ENCODE measurements at regions not wholly inside any gene's neighbourhood (a gene's known extent, or its start where the extent isn't known, plus 50 kb on each side); places are given as distances from the start of the nearest gene placed in this dataset.
"Not testable (repeated sequence)": the region's sequence is repeated elsewhere in the genome, so short reads cannot be mapped to it uniquely, and the experiment has no call there.

DNA sequence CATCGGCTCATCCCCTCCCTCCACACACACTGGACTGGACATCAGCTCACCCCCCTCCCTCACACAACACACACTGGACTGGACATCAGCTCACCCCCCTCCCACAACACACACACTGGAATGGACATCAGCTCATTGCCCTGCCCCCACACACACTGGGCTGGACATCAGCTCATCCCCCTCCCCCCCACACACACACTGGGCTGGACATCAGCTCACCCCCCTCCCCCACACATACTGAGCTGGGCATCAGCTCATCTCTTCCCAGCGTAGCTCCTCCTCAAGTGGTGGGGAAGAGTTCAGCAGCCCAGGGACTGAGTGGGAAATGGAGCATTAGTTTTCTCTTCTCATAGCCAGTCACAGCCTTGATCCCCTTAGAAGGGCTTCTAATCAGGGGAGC lies 58.1 kb upstream of the WDR11 start:
- TF ChIP-seq, protein P1, sequence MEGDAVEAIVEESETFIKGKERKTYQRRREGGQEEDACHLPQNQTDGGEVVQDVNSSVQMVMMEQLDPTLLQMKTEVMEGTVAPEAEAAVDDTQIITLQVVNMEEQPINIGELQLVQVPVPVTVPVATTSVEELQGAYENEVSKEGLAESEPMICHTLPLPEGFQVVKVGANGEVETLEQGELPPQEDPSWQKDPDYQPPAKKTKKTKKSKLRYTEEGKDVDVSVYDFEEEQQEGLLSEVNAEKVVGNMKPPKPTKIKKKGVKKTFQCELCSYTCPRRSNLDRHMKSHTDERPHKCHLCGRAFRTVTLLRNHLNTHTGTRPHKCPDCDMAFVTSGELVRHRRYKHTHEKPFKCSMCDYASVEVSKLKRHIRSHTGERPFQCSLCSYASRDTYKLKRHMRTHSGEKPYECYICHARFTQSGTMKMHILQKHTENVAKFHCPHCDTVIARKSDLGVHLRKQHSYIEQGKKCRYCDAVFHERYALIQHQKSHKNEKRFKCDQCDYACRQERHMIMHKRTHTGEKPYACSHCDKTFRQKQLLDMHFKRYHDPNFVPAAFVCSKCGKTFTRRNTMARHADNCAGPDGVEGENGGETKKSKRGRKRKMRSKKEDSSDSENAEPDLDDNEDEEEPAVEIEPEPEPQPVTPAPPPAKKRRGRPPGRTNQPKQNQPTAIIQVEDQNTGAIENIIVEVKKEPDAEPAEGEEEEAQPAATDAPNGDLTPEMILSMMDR (conservative IDR thresholded peaks at IDR 0.05), result no peak
- no peak overlapping the region for H3K27ac ChIP-seq

DNA sequence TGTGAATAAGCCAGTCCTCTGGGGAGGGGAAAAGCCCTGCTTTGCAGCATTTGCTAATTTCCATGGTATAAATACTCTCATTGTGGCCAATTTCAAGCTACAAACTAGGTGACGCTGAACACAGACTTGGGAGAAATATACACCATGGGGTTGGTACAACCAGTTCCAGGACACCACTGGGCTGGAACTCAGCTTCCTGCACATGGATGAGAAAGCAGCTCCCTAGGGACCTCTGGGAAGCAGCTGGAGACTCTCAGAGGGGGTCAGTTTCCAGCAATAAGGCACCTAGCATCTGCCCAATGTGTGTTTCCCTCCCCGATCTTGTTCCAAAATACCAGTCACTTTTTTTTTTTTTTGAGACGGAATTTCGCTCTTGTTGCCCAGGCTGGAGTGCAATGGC lies 56.8 kb upstream of the WDR11 start:
- no peak overlapping the region for H3K27ac ChIP-seq
- TF ChIP-seq, protein P1 (conservative IDR thresholded peaks at IDR 0.05), result no peak

DNA sequence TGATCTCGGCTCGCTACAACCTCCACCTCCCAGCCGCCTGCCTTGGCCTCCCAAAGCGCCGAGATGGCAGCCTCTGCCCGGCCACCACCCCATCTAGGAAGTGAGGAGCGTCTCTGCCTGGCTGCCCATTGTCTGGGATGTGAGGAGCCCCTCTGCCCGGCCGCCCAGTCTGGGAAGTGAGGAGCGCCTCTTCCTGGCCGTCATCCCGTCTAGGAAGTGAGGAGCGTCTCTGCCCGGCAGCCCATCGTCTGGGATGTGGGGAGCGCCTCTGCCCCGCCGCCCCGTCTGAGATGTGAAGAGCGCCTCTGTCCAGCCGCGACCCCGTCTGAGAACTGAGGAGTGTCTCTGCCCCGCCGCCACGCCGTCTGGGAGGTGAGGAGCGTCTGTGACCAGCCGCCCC lies 52.9 kb upstream of the WDR11 start:
- not testable (repeated sequence) for H3K27ac ChIP-seq

DNA sequence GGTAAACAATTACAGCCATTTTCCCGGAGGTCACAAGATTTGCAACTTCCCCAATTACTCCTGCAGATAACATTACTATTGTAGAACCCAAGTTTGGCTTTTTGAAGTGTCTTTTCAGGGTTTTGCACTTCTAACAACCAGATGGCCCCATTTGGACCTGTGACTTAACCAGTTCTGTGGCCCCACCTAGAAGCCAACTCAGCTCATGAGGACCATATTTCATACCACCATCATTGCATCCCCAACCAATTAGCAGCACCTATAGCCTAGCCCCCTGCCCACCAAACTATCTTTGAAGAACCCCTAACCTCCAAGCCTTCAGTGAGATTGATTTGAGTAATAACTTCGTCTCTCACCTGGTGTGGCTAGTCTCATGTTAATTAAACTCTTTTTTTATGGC lies 51.3 kb upstream of the WDR11 start:
- TF ChIP-seq, protein P1 (conservative IDR thresholded peaks at IDR 0.05), result no peak
- H3K27ac ChIP-seq, result no peak overlapping the region

DNA sequence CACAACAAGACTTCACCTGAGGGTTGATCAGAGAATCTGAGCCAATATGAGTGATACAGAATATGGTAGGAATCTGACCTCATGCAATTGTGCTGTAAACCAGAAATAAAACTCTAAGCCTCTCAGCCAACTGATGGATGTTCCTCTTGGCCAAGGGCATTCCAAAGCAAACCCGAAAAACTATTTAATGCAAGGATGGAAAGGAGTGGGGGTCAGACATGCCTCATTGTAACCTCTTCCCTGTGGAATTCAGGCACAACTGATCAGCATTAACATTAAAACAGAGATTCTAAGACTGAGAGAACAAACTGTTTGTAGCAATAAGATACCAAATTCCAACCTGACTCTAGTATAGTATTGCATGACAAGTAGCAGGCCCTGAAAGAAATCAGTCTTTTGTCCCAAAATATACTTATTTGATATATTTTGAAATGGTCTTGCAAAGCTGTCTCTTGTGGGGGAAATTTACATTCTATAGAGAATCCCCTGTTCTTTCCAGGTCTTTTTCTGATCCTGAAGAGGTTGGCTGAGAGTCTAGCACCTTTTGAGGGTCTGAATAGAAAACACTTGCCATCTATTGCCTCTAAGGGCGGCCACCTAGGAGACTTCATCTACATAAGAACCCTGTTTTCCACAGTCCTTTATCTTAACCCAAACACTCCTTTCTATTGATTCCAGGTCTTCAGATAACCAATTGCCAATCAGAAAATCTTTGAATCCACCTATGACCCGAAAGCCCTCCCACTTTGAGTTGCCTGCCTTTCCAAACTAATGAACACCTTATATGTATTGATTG lies 50.4 kb upstream of the WDR11 start:
- H3K27ac ChIP-seq, result no peak overlapping the region
- TF ChIP-seq, protein P1 (conservative IDR thresholded peaks at IDR 0.05), result no peak

All from VCaP (cell line).